T-helper 2 cell (primary cell): ENCODE measurements at regions not wholly inside any gene's neighbourhood (a gene's known extent, or its start where the extent isn't known, plus 50 kb on each side); places are given as distances from the start of the nearest gene placed in this dataset.
"Not testable (repeated sequence)": the region's sequence is repeated elsewhere in the genome, so short reads cannot be mapped to it uniquely, and the experiment has no call there.

Experiments
- DNase-seq, 5 experiments: peaks; one replicate each; pipeline versions ENCODE4 v3.0.0 to v3.0.0-alpha.2; 2012 to 2022

- DNase-seq, result no peak
These were observed 418.8 kb downstream of the TMEM135 start for GRCh38 chr11:87456499-87456898.

DNA sequence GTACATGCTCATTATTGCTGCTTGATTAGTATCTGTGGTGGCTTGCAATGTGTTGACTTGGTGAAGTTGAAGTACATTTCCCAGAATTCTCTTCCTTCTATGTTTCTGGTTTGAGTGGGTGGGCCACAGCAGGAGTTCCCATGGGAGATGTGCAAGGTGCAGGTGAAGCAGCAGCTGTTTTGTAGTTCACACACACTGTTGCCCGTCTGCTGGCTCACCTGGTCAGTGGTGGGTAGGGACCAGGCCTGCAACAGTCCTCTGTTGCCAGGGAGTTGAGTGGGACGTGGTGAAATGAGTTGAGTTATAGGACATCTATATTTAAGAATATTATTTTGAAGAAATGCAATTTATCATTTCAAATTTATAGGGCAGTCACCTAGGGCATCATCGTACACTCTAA is 417.4 kb downstream of the TMEM135 start:
- DNase-seq, result no peak

GRCh38 chr11:87454241-87454640 is 416.5 kb downstream of the TMEM135 start:
- DNase-seq, result no peak

DNA sequence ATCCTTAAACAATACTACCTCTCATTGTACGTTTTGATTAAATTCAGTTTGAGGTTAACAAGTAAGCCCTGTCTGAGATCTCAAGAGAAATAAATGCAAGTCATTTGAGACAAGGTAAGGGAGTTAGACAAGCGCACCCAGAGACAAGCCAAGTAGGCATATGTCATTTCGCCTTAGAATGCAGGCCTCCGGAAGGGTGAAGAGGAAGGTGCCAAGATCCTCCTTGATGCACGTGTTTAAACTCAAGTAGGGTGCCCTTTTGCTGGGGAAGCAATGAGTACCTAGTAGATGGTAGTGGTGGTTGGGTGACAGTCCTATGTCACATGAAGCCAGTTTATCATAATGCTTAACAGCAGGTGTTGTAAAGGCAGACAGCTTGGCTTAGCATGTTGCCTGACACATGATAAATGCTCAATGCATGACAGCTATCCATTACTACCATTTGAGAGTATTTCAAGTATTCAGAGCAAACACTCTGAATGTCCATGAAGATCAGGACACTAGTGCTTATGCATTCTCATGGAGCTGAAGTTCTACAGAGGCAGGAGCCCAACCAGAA is 415.9 kb downstream of the TMEM135 start:
- DNase-seq, result no peak

DNA sequence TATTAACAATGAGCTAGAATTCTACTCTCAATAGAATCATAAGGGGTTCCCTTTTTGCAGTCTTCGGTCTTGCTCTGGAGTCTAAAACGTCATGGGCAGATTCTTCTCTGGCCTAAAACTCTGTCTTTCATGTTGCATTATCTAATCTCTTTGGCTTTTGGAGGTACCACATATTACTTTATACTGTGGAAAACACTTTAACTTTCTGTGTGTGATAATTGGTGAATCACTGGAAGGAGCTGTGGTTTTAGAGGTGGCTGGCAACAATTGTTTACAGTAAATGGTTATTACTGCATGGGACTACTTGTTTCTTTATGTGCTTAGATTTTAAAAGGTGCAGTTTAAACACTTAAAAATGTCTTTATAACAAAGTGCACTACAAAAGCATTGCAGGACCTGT is 414.3 kb downstream of the TMEM135 start:
- DNase-seq, result not testable (repeated sequence)

DNA sequence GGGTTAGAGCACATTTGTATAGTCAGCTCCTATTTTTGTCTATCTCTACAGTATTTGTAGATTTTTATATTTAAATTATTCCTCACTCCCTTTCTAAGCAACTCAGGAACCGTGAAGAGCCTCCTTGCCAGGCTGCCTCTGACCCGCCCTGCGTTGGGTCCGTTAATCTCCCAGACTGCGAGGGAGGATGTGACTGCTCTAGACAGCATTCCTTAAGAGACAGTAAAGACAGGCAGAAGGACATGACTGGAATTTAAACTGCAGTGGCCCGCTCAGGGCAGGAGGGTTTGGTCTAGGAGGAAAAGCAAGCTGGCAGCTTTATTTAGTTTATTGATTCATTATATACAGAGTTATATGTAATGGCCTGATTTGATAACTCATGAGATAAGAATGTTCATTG is 413.7 kb downstream of the TMEM135 start:
- no peak for DNase-seq

DNA sequence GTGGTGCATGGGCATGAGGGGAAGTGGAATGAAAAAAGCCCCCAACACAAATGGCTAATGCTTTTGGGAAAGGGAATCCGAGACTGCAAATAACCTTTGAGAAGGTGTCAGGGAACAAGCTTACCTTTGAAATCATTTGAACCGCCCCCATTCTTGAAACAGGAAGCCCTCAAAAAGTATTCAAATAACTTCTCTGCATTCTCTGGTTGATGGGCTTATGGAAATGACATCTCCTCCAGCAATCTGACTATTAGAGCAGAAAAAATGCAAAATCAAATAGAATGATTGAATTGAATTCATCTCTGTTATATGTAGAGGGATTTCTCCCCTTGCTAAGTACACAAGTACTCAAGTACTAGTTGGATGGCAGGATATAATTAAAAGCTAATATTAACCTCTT is 409.9 kb downstream of the TMEM135 start:
- no peak for DNase-seq

DNA sequence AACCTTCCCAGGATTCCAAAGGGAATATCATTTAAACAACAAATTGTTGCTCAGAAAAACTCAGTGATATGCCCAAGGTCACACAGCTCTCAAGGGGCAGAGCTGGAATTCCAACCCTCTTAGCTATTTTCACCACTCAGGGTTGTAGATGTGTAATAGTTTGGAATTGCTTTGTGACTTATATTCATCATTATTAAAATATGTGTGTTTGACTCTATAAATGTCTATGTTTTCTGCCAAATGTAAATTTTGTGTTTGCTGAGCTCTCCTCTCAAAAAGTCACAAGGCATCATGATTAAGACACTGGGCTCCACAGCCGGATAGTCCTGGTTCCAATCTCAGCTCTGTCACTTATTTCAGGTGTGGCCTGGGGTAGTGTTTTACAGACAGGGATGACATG is 407.3 kb downstream of the TMEM135 start:
- no peak for DNase-seq

GRCh38 chr11:87443707-87444106 is 406.0 kb downstream of the TMEM135 start:
- no peak for DNase-seq

GRCh38 chr11:87440076-87440770 is 402.5 kb downstream of the TMEM135 start:
- no peak for DNase-seq

DNA sequence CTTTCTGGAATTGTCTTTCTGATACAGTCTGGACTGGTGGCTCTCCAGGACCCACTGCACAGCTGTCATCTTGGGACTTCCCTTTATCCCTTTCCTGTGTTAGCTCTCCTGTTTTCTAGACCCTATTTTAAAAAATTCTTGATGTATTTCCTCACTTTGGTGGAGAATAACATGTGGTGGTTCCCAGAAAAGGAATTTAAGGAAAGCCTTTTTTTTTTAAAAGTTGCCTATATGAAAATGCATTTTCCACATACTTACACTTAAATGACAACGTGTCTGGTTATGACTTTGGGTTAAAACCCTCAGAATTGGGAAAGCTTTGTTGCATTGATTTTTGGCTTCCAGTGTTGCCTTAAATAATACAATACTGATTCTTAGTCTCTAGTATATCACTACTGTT is 400.7 kb downstream of the TMEM135 start:
- DNase-seq, result no peak

- no peak for DNase-seq
These were observed 400.1 kb downstream of the TMEM135 start for GRCh38 chr11:87437844-87438223.

GRCh38 chr11:87437133-87437843 is 399.6 kb downstream of the TMEM135 start:
- no peak for DNase-seq

- no peak for DNase-seq
These were observed 394.3 kb downstream of the TMEM135 start for GRCh38 chr11:87432022-87432421.

GRCh38 chr11:87431392-87431791 is 393.7 kb downstream of the TMEM135 start:
- DNase-seq, result no peak

DNA sequence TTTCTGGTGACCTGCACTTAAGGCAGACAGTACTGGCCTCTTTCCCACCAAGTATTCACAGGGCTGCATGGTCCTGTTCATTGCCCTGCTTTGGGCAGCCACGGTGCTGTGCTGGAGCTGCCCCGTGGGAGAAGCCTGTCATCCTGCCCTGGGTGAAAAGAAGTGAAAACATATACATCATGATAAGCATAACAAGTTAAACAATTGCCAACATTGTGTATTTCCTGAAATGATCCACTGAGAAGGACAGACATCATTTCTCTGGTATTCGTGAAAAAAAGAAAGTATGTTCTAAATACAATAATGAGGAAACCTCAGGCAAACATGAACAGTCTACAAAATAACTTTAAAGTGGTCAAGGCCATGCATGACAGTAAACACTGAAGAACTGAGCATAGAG is 393.1 kb downstream of the TMEM135 start:
- no peak for DNase-seq

GRCh38 chr11:87429996-87430395 is 392.3 kb downstream of the TMEM135 start:
- DNase-seq, result no peak

DNA sequence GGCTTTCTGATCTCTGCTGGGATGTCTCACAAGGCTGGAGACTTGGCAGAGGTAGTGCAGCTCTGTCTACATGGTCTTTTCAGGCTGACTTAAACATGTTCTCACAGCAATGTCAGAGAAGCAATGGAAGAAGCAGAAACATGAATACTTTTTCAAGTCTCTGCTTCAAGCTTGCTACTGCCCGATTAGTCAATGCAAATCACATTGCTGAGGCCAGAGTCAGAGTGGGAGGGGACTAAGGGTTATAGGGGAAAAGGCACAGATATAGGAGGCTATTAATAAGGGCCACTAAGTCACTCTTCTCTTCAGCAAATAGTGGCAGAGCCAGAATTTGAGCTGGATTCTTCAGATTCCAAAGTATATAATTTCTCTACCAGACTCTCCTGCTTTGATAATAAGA is 390.5 kb downstream of the TMEM135 start:
- DNase-seq, result no peak

DNA sequence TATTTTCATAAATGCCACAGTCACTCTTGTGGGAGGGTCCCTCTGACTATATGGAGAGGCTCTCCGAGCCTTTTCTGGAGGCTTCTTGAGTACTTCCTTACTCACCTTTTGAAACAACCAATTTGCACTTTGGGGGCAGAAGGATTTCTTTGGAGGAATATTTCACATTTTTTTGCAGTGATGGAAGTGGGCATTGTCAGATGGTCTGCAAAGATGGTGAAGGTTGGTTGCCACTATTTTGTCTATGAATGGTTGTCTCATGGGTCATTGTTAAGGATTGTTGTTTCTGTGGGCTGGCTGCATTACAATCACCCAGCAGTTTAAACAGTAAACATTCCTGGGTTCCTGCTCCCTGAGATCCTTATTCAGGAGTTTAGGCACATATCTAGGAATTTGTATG is 388.2 kb downstream of the TMEM135 start:
- no peak for DNase-seq

DNA sequence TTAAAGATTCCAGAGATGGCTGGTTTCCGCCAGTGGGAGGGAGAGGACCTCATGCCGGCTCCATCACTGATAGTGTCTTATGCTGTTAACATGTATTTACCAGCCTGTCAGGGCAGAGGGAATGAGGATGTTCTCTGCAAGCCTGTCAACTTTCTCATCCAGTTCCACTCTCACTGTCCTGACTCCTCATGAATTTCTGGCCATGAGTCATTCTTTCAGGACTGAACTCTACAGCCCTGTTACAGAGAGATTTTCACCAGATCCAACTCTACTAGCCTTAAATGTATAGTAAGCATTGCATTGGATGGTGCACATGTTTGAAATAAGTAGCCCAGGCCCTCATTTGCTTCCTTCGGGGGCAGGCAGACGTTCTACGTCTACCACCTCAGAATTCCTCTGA is 387.7 kb downstream of the TMEM135 start:
- no peak for DNase-seq

DNA sequence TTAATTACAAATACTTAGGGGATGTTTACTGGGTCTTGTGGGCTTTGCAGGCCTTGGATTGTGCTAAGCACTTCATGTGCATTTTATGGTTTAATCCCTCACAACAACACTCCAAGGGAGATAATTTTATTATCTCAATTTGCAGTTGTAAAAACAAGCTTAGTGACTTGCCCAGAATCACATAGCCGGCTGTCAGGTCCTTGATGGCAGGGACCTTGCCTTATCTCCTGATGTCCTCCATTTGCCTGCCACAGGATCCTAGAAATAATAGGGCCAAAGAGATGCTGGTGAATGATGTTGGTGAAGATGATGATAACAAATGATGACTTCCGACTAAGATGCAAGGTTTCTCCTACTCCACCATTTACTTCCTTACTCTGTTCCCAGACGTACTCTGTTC is 385.4 kb downstream of the TMEM135 start:
- DNase-seq, result no peak

DNA sequence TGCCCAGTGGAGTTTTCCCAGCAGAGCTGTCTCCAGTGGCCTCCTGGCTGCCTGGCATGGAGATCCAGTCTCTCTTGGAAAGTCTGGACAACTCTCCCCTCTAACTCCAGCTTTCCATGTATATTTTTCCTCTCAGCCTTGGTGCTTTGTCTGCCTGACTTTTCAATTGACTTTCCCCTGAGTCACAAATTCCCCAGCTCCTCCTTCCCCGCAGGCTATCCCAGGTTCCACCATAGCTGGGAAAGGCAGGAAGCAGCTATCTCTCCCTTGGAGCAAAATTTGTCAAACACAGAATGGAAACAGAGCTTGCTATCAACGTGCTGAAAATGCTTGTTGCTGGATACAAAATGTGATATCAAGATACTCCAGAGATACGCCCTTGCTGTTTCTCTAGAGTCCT is 384.8 kb downstream of the TMEM135 start:
- DNase-seq, result no peak

DNA sequence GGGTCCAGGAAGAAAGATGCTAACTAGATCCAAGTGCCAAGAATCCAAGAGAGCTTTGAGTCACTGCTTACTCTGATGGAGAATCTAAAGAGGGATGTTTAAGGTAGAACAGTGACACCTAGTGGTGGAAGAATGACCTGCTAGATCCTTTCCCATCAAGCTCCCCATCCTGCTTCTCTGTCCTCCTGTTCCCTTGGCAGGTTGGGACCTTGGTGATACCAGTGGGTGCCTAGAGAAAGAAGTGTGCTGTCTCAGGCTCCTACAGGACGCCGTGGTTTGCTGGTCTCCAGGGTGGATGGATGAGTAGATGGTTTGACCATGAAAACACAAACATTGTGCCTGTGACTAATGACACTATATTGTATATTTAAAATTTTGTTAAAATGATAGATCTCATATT is 383.7 kb downstream of the TMEM135 start:
- peak in 2 of 5 experiments; percentile 19 to 55 for DNase-seq

DNA sequence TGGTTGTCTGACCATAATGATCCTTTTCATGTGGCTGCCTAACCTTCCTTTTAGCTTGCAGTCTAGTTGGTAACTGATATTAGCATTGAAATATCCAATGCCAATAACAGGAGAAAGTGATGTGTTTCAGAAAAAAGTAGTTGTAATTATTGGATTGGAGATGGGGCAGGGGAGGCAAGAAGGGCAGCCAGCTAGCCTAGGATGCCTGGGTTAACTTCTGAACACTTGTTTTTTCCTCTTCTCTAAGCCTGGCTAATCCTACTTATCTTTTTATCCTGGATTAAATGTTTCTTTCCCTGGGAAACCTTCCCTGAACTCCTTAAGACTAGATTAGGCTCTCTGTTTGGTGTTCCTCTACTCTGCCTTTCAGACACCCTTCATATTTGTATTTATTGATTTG is 380.2 kb downstream of the TMEM135 start:
- no peak for DNase-seq
